GM18502 (cell line): ENCODE measurements at regions not wholly inside any gene's neighbourhood (a gene's known extent, or its start where the extent isn't known, plus 50 kb on each side); places are given as distances from the start of the nearest gene placed in this dataset.
"Not testable (repeated sequence)": the region's sequence is repeated elsewhere in the genome, so short reads cannot be mapped to it uniquely, and the experiment has no call there.

Experiments
- ATAC-seq: cut with Tn5 transposase; IDR thresholded peaks from one replicate; pipeline ENCODE4 v1.9.1; 2021; ENCODE audit warnings: mild to moderate bottlenecking; ENCODE audit not compliant: unreplicated experiment, poor library complexity

DNA sequence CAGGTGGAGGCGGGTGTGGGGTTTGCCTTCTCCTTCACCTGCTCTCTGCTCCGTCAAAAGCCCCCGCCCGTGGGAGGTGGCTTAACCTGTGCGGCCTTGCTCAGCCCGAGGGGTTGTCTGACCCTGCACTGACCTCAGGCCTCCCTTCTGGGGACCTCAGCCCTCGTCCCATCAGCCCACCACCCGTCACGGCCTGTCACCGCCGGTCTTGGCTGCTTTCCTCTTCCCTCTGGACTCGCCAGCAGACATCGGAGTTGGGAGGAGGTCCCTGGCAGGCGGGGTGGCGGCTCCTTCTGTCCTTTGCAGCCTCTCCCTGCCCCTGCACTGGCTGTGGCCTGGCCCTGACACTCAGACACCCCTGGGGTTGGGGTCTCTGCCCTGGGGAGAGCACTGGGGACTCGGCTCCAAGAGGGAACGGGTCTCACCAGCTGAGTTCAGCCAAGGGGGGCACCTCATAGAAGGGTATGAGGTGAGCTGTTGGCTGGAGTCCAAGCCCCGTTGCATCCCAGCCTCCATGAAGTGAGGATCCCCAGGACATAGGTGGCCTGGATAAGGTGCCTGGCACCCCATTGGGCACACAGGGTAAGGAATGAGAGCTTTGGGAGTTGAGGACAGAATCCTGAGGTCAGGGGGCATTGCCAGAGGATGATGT, 999.6 kb downstream of the BRD1 start:
- no peak for ATAC-seq

DNA sequence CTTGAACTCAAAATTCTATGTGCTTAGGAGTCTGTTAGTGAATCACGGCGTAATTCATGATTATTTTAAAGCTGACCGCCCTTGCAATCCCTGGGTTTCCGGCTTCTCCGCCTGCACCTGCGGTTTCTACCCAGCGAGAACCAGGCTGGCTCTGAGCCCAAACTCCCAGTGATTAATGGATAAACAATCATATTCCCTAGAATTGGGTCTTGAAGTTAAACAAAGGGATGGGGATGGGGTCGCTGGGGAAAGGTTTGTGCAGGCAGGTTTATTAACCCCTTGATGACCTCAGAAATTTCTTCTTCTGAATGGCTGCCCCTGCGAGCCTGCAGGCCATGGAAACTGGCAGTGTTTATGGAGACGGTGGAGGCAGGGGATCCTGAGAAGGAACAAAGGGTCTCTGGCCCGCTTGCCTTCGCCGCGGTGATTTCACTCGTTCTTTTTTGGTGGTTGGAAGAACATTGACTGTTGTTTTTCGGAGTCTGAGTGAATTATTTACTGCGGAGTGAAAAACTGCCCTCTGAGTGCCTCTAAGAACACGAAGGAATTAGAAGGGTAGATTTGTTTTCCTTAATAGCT, 1000.3 kb downstream of the BRD1 start:
- ATAC-seq, result no peak

DNA sequence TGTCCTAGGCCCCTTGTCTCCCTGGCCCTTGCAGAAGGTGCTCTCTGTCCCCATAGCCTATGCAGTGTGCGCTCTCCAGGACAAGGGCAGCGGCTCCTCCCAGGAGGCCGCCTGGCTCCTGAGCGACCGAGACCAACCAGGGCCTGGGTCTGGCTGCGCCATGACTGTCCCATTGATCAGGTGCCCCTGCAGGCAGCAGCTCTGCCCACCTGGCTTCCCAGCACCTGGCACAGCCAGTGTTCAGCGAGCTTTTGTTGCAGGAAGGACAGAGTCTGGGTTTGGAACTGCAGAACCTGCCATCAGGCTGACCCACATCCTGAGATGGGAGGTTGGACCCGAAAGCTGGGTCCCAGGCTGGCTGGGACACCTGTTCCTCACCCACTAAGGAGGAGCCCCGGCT, 1001.1 kb downstream of the BRD1 start:
- ATAC-seq, result no peak

DNA sequence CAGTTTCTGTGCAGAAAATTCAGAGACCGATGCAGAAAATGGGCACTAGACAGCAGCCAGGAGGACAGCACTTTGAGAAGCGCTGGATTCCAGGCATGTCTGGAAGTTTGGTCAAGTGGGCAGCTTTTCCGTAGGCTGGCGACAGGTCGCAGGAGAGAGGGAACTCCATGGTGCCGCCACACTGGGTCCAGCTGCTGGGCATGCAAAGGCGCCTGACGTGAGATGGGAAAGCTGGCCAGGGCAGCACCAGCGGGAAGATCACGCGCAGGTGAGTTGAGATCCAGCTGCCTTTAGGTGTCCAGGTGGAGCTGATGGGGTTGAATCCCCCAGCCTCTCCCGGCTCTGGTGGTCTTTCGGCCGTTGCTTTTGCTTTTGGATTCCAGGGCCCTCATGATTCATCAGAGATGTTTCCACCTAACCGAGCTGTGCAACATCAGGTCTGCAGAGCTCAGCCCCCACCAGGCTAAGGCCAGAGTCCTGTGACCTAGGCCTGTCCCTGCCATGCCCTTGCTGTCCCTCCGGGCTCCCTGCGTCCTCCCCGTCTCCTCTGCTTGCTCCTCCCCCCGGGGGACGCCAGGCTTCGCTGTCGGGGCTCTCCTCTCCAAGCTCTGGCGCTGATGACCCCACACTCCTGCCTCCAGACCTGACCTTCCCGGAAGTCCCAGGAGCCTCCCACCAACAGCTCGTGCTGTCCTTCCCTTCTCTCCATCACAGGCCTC, 1001.7 kb downstream of the BRD1 start:
- ATAC-seq, result no peak

DNA sequence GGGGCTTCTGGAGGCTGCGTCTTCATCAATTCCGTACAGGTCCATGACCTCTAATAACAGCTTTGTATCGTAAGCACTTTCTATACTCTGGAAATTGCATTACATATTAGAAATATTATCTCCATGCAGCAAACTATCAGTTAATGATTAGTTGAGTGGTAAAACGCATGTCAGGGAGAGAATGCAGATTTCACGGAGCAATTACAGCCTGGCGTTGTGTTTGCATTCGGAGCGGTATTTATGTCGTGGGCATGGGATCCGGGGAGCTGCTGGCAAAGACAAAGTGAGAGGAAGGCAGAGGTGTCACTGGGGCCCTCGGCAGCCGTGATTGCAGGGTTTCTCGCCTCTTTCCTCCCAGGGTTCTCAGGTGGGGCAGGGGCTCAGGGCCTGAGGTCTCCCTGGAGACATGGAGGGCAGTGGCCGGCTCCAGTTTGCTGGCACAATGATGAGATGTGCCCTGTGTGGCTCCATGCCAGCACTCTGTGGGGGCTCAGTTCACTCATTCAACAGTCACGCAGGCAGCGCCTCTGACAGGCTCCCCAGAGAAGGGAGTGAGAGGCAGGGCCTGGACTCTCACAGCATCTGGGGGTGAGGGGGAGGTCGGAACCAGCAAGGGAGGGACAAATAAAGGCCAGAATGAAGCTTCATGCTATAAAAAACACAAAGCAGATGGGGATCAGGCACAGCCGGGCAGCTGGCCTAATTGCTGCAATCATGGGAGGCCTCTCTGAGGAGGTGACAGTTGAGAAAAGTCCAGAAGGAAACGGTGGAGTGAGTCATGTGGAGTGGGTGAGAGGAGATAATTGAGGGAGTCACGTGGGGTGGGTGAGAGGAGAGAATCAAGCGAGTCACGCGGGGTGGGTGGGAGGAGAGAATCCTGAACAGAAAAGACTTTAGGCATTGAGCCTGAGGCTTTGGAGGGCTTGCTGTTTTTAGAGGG, 1002.7 kb downstream of the BRD1 start:
- ATAC-seq, result no peak

DNA sequence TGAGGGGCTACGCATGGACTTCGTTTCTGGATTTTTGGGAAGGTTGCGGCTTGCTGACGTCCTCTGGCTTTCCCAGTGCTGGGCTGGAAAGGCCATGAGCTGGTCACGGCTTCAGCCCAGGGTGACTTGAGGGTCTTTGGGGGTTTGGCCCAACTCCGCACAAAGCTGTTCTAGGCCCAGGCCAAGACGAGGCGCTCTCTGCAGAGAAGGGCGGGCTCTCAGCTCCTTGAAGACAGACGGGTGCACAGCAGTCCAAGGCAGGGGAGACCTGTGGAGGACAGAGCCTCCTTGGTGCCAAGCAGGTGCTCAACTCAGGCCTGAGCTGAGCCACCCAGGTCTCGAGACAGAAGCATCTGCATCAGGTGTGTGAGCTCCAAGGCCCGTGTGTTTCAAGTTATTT, 1003.7 kb downstream of the BRD1 start:
- ATAC-seq, result no peak

DNA sequence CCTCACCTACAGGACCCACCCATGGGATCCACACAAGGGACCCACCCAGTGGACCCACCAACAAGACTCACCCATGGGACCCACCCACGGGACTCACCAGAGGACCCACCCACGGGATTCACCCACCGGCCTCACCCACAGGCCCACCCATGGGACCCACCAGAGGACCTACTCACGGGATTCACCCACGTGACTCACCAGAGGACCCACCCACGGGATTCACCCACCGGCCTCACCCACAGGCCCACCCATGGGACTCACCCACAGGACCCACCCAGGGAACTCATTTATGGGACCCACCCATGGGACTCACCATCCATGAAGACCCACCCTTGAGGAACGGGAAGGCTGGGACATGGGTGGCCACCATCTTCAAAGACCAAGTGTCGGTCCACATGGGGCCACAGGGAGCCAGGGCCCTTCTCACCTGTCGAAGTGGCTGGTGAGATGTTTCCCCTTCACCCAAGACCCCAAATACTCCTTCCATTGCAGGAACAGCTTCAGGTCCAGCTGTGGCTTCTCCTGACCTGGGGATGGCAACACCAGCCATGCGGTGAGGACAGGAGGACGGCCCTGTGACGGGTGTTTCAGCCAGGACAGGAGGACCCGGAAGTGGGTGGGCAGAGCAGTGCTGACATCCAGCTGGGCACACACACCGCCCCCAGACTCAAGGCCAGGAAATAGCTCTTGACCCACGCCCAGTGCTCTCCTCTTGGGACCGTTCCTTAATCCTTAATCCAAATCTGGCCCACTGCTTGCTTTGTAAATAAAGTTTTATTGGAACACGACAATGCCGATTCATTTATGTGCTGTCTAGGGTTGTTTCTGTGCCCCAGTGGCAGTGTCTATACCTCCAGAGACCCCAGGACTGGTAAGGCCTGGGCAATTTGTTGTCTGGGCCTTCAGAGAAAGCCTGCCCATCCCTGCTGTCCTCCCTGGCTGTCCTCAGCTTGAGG, 1005.1 kb downstream of the BRD1 start:
- no peak for ATAC-seq

DNA sequence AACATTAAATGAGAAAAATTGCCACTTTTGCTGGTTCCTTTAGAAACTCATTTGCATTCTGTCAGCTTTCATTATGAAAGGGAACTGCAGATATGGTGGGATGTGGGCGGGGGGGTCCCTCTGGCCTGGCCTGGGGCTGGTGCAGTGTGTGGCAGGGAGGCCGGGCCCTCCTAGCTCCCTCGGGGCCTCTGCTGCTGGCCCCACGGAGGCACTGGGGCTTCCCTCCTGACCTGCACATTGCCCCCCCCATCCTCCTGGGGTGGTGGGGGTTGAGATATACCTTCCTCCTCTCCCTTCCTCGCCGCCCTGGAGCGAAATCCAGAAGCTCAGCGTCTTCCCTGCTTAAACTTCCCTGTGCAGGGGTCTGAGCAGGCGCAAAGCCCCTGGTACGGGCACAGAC, 1005.9 kb downstream of the BRD1 start:
- no peak for ATAC-seq

DNA sequence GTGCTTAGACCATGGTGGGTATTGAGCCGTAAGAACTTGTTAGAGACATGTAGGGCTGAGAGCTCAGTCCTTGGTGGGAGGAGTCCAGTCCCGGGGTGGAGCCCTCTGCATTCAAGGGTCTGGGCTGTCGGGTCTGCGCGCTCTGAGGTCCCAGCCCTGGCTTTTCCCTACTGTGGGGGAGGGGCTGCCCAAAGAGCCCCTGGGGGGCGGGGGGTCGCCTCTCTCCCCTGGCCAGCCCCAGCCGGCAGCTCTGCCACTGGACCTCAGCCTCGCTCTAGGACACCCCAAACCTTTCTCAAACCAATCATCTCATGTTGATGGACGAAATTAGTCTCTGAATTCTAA, 1006.4 kb downstream of the BRD1 start:
- ATAC-seq, result no peak

DNA sequence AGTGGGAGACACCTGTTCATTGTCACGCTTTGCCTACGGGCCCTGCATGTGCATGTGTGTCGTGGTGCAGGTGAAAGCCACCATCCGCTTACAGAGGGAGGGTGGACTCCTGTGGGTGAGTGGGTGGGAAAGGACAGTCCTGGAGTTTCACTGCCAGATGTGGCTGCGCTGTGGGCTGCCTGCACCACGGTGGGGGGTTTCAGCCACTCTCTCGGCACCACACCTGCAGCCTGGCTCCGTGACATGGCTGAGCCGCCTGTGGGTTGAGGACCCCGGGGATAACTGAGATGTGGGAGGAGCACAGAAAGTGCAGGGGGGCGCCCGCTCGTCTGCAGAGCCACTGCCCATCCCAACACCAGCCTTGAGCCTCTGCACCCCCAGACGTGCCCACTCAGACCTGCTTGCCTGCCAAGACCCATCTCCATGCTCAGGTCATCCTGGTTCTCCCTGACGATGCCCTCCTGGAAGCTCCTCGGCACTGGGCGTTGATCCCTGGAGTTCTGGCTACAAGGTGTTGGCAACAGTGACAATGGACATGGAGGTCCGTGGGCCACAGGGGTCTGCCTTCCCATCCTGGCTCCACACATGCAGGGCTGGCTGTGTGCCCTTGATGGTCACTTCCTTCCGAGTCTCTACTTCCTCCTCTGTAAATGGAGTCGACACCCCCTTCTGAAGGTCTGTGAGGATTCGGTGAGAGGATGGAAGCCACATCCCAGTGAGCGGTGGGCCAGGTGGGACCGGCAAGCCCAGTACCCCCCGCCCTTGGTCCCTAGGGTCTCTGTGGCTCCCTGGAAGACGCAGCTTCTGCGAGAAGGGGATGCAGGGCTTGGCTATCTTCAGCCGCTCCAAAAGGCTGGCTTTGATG, 1007.0 kb downstream of the BRD1 start:
- no peak for ATAC-seq

DNA sequence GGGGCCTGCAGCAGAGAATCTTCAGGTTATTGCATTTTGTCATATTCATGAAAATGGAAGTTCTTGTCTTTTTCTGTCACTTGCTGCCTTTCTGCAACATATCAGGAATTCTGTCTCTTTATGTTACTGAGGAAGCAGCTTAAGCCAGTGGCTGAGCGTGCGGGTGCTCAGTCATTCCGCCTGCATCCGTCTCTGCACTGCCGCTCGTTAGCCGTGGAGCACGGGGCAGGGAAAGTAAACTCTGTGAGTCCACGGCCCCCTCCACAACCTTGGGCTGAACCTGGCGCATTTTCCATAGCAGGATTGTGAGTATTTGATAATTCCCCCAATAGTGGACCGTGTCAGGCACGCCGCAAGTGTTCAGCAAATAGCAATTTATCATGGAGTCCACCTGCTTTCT, 1007.7 kb downstream of the BRD1 start:
- no peak for ATAC-seq

DNA sequence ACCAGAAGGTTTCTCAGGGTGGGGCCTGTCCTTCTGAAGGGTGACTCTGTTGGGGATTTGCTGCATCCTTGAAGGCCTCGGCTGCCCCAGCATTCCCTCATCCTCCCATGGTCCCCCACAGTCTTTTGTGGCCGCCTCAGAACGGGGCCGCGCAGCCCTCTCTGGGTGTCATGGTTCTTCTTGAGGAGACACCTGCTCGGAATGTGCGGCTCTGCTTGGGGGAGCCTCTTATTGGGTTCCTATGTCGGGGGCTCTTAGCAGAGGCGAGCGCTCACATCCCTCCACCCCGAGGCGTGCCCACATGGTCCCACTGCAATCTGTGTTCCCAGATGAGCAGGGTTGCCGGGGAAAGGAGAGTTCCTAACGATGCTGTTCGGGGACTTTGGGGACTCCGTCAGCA, 1008.4 kb downstream of the BRD1 start:
- ATAC-seq, result no peak

DNA sequence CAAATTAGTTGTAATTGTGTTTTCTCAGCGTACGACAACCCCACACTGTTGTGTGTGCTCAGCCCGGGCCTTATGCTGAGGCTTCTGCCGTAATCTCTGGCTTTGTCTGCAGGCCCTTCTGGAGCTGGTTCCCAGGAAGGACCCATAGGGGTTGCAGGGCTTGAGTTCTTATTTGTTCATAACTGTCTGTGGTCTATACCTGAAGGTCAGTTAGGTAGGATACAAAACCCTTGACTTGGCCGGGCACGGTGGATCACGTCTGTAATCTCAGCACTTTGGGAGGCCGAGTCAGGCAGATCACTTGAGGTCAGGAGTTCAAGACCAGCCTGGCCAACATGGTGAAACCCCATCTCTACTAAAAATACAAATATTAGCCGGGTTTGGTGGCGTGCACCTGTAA, 1010.2 kb downstream of the BRD1 start:
- not testable (repeated sequence) for ATAC-seq

DNA sequence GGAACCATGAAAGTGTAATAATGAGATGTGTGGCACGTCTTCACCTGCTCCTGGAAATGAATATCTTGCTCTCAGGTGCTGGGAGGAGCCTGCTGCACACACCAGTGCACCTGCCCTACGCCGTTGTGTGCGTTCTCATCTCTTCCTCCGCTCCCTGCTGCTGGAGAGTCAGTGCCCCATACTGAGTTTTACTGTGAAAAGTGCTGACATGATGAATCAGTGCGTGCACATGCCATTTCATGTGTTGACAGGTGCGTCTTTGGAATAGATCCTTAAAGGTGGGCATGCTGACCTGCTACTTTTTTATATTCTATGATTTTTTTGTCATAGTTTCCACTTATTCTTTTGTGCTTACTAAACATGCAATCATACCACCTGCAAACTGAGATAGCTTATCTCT, 1015.8 kb downstream of the BRD1 start:
- no peak for ATAC-seq

DNA sequence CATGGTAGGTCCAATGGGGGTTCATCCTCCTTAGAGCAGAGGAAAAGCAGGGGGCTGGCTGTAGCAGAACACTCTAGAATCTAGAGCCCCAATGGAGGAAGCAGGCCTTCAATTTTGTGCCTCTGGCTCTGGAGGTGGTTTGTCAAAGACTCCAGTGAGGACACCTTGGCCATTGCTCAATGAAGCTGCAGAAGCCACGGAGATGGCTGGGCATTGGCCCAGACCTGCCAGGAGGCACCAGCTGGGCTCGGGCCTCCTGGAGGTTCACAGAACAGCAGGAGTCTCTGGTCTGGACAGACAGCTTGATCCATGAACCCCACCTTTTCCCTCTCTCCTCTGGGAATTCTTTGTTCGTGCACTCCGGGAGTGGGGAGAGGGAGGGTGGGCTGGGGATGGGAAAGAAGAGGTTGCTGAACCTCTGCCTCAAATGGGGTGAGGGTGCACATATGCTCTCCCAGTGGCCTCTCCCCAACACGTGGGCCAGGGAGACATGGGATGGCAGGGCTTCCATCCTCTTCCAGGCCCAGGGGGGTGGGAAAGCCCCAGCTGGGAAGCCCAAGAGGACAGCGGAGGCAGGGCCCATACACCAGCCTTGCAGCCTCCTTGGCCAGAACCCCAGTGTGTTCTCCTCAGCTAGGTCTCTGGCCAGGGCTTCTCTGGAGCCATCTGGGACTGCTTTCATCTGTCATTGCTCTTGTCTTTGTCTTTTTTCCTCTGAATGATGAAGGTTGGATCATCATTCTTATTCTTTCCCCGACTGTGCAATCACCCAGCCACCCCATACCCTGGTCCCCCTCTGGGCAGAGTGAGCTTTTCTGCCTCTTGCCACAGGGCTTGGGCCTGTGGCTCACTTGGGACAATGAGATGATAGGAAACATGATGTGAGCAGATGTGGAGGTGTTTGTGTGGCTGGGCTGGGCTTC, 1019.4 kb downstream of the BRD1 start:
- no peak for ATAC-seq

DNA sequence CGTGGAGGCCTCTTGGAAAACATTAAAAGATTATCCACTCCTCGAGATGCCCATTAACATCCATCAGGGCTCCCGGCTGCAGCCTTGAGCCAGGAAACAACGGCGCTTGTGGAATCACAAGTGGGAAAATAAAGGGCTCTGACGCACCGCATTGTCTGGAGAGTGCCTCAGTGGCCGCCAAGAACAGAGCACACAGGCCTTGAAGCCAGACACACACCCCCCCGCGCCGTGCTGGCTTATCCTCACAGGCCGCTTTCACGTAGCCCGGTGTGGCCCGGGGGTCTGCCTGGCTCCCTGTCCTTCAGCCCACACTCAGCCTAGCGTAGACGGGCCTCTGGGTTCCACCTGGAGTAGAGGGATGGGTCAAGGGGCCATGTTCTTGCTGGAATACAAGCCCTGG, 1020.5 kb downstream of the BRD1 start:
- no peak for ATAC-seq

DNA sequence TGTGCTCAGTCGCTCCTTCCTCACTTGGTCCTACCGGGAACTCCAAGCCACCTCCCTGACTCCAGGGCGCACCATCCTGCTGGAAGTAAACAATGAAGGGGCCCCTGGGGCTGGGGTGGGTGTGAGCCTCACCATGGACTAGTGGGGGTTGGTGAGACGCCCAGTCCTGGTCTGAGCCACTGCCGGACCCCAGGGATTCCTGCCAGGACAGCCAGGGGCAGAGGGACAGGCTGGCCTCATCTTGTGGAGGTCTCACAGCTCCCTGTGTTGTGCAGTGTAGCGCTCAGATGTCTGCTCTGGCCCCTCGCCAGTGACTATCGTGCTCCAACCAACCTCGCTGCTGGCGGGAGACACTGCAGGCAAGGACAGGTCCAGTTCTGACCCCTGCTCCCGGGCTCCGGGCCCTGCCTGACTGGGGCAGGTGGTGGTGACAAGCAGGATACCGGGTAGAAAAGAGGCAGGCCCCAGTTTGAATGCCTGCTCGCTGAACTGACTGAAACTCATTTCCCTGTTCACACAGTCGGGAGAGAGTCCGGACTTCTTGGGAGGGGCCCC, 1021.4 kb downstream of the BRD1 start:
- ATAC-seq, result no peak

DNA sequence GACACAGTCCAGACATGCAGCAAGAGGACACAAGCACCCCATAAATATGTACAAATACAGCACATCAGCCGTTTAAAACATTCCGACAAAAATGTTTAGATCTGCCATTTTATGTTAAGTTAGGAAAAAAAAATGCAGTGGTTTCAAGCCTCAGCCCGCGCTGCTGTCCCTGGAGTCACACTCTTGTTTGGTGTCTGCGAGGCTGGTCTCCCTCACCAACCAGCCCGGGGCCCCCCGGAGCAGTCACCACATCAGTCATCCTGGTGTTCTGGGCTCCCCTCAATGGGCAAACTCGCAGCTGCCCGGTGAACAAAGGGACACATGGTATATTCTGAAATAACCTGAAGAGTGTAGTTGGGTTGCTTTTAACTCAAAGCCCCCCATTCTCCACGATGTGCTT, 1022.2 kb downstream of the BRD1 start:
- ATAC-seq, result no peak
